Pons (tissue), 1 donor: ENCODE measurements at regions not wholly inside any gene's neighbourhood (a gene's known extent, or its start where the extent isn't known, plus 50 kb on each side); places are given as distances from the start of the nearest gene placed in this dataset.
"Not testable (repeated sequence)": the region's sequence is repeated elsewhere in the genome, so short reads cannot be mapped to it uniquely, and the experiment has no call there.

Source experiments
- DNase-seq: peaks from one replicate; pipeline ENCODE4 v3.0.0-alpha.2; 2016; ENCODE audit warnings: low spot score

DNA sequence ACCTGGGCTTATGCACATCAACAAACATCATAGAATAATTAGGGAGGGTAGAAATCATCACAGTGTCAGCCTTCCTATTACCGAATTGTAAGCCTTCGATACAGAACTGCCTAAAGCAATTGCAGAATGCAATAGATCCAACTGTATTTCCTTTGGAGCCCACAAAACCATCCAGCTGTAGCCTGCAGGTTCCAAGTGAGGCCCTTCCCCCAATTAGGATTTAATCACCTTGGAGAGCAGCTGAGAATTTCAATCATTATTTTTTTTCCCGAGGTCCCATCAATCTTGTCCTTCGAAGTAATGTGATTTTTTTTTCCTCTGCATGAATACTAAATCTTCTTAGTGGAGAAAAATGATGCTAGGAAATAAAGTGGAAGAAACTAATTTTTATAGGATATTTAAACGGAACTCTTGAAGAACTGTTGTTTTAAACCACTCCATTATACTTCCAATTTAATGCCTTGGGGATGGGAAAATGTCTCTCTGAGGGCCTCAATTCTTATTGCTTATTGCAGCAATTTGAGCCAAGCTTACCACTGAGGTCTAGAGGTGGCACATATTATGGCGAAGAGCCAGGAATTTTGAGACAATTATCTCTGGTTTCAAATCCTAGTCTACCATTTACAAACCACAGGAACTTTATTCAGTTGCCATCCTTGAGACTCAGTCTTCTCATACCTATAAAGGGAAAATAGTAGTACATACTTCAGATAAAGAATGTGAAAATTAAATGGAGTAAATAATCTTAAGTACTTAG, 953.4 kb upstream of the IGFBP7 start:
- no peak for DNase-seq

DNA sequence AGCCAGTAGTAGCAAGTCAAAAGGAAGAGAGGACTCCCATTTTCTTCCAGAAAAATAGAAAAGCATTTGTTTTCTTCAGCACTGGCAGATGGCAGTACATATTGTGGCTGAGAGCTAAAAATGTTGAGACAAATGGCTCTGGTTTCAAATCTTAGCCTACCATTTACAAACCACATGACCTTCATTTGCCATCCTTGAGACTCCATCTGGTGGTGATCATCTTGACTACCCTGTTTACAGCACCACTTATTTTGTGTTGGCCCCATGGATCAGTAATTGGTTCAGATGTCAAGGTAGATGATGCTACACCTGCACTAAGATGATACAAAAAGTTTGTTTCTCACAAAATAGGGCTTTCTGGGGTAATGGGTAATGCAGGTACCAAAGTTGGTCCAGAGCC, 951.8 kb upstream of the IGFBP7 start:
- peak; percentile 34 for DNase-seq

- DNase-seq: no peak
Observed at GRCh38 chr4:58050439-58050838, 940.3 kb upstream of the IGFBP7 start.

DNA sequence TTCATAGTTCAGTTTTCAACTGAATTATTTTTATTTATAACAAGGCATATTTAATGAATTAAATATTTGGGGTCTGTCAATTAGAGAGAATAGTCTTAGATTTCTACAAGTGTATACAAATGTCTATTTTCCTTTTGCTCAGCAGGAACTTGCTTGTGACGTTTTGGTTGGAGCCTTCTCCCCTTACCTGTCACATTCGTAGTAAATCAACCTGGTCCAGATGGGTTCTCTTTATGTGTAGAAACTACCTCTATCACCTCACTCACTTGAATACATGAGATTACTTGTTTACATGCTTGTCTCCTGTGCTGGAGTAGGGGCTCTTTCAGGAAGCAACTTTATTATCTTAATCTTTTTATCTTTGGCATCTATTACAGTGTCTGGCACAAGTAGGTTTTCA, 938.3 kb upstream of the IGFBP7 start:
- no peak for DNase-seq

- DNase-seq: no peak
Observed at GRCh38 chr4:58042176-58042575, 932.0 kb upstream of the IGFBP7 start.

- DNase-seq: no peak
Observed at GRCh38 chr4:57993944-57994343, 883.8 kb upstream of the IGFBP7 start.

GRCh38 chr4:57989430-57989829, 879.2 kb upstream of the IGFBP7 start:
- DNase-seq: no peak

GRCh38 chr4:57985161-57985560, 875.0 kb upstream of the IGFBP7 start:
- no peak for DNase-seq

GRCh38 chr4:57981123-57981522, 870.9 kb upstream of the IGFBP7 start:
- DNase-seq: no peak

DNA sequence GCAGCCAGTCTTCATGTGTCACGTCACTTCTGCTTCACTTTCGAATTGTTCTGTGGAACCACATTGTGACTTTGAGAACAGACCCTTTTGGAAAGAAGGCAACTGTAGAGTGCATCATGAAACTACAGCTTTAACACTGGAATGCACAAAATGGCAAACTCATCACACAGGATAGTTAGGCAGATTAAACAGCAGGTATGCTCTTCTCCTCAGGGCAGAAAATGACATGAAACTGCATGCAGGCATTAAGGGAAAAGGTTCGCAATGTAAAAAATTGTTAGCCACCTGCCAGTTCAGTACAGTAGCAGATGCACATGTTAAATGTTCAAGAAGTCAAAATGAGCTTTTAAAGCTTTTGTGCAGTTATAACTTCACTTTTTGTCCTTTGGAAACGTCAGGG, 864.6 kb upstream of the IGFBP7 start:
- DNase-seq: no peak

DNA sequence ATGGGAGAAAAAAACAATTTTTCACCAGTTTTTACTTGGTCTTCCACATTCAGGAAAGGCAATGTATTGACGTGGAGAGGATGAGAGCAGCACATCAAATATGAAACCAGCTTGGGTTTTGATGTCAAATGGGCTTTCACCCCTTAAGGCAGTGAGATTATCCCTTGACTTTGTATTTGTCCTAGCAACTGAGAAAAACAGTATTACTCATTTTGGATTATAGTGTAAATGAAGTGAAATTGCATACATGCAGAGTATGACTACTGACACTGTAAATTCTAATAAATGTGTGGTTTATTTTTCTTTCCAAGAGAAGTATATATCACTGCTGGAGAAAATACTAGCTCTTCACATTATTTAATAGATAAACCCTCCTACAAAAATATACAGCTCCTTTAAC, 863.6 kb upstream of the IGFBP7 start:
- DNase-seq: no peak

DNA sequence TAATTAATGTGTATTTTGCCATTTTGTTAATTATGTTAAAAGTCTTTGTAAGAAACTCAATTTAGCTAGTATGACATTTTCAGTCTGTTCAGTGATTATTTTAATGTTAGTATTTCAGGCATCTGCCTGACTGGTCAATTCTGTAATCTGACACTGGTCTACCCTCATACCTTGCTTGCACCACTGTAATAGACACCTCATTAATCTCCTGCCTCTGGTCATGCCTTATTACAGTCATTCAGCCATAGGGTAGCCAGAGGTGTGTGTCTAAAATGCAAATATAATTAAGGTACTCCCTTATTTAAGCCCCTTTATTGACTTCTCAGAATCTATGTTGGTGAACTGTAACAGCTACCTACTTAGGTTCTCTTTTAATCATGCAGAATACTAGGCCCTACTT, 861.1 kb upstream of the IGFBP7 start:
- DNase-seq: no peak

GRCh38 chr4:57966987-57967760, 857.0 kb upstream of the IGFBP7 start:
- no peak for DNase-seq

DNA sequence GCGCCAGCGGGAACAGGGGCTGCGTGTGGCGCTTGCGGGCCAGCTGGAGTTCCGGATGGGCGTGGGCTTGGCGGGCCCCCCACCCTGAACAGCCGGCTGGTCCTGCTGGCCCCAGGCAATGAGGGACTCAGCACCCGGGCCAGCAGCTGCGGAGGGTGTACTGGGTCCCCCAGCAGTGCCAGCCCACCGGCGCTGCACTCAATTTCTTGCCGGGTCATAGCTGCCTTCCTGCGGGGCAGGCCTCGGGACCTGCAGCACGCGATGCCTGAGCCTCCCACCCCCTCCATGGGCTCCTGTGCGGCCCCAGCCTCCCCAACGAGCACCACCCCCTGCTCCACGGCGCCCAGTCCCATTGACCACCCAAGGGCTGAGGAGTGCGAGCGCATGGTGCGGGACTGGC, 855.2 kb upstream of the IGFBP7 start:
- DNase-seq: not testable (repeated sequence)

GRCh38 chr4:57945298-57945697, 835.1 kb upstream of the IGFBP7 start:
- no peak for DNase-seq

GRCh38 chr4:57943682-57944081, 833.5 kb upstream of the IGFBP7 start:
- DNase-seq: no peak

GRCh38 chr4:57937326-57937725, 827.1 kb upstream of the IGFBP7 start:
- not testable (repeated sequence) for DNase-seq

DNA sequence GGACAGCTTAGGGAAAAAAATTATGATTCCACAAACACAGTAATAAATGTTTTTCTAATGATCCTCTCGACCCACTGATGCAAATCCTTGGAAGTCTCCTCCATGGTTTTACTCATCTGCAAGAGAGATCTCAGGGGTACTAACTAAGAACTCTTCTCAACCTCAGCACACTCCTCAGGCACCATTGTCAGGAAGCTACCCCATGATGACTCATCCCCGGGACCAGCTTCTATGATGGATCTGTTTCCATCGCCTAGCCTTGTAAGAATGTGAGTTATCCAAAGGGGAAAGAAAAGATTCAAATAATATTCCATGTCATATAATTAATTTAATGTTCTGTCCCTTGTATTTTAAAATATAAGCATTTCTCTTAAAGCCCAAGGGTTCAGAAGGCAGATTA, 816.1 kb upstream of the IGFBP7 start:
- DNase-seq: no peak

- no peak for DNase-seq
Observed at GRCh38 chr4:57924951-57925350, 814.8 kb upstream of the IGFBP7 start.

DNA sequence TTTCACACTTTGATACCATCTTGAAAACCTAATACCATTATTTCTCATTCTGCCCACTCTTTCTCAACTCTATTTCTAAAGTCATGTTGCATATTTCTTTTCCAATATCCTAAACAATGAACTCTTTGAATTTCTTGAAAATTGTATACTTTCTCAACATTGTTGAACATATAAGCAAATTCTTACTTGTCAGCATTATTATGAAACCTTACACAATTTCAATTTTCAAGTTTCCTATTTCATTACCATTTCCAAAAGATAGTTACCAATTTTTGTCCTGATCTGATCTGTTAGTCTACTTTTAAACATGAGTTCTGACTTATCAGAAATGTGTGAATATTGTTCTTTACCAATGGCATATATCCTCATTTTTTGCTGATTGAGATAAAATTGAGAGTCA, 806.3 kb upstream of the IGFBP7 start:
- DNase-seq: no peak

DNA sequence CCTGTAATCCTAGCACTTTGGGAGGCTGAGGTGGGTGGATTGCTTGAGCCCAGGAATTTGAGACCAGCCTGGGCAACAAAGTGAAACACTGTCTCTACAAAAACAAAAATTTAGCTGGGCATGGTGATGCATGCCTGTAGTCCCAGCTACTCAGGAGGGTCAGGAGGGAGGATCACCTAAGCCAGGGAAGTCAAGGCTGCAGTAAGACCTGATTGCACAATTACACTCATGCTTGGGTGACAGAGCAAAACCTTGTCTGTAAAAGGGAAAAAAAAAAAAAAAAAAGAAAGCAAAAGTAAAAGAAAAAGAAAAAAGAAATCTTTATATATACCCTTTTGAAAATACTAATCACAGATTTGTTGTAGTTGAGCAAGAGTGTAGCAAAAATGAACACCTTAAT, 801.0 kb upstream of the IGFBP7 start:
- no peak for DNase-seq

DNA sequence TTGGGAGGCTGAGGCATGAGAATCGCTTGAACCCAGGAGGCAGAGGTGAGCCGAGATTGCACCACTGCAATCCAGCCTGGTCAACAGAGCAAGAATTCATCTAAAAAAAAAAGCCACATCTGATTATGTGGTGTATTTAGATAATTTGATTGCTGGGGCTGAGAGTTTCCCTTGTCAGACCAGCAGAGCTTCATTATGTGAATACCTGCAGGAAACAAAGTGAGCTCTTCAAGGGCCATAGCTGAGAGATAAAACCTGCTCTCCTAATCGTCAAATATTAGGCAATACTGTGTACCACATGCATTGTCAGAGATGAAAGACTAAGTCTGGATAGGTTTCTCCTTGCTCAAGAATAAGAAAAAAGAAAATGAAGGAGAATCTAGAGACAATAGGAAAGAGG, 800.0 kb upstream of the IGFBP7 start:
- DNase-seq: no peak

DNA sequence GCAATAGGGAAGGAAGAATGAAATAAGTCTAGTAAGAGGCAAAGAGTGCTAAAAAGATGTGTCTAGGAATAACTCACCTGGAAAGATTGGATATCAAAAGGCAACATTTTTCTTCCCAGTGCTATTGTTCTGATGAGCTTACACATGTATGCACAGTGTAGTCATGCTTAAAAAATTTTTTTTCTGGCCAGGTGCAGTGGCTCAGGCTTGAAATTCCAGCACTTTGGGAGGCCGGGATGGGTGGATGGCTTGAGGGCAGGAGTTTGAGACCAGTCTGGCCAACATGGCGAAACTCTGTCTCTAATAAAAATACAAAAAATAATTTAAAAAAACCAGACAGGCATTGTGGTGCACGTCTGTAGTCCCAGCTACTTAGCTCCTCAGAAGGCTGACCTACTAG, 795.8 kb upstream of the IGFBP7 start:
- no peak for DNase-seq

DNA sequence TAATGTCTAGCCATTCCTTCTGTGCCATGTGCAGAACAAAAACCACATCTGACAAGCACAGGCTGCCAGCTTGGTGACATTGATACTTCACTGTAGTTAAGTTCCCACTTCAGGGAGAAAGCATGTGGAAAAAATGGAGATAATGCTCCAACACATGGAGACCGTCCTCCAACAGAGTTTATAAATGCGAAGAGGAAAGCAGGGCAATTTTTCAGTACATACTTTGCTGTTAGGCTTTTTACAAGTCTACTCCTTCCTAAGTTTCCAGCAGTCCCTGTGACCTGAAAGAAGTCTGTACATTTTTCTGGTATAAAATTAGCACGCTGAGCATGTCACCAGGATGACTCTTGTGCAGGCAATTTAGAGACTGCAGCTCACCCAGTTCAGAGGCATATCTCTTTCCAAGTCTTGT, 766.9 kb upstream of the IGFBP7 start:
- no peak for DNase-seq
